ENCODE measurements at regions not wholly inside any gene's neighbourhood (a gene's known extent, or its start where the extent isn't known, plus 50 kb on each side); places are given as distances from the start of the nearest gene placed in this dataset.

- H3K4me3 ChIP-seq (ENCODE audit: low read depth, low read length), result no peak overlapping the region
- no peak for DNase-seq (ENCODE audit: low read depth)
- TF ChIP-seq MAX (IDR thresholded peaks at IDR 0.05; ENCODE audit: low read depth, low read length), result no peak
Measured at GRCh38 chr6:33903579-33903978, 99.8 kb upstream of the MLN start.

DNA sequence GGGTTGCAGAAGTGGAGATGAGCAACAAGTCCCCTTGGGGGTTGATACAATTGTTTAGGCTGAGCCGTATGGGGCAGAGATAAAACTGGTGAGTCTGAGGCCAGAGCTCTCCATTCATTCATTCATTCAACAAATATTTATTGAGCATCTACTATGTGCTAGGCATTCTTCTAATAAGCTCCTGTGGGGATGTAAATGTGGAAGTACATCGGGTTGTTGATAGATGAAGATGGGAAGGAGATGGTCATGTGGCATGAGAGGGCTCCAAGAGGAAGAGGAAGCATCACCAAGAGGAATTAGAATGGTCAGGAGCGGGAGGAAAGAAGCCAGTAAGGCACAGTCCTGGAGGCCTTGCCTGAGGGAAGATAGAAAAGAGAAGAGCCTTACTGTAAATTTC, 98.7 kb upstream of the MLN start:
- no peak for DNase-seq (ENCODE audit: low read depth)

GRCh38 chr6:33901822-33902456, 98.1 kb upstream of the MLN start:
- H3K4me3 ChIP-seq (ENCODE audit: low read depth, low read length), result no peak overlapping the region
- TF ChIP-seq MYC (IDR thresholded peaks at IDR 0.05; ENCODE audit: low read depth, low read length) (no peak), POLR2A (IDR thresholded peaks at IDR 0.05; ENCODE audit: extremely low read depth, insufficient read length) (no peak), MAX (IDR thresholded peaks at IDR 0.05; ENCODE audit: low read depth, low read length) (no peak)
- TF ChIP-seq, protein P1, sequence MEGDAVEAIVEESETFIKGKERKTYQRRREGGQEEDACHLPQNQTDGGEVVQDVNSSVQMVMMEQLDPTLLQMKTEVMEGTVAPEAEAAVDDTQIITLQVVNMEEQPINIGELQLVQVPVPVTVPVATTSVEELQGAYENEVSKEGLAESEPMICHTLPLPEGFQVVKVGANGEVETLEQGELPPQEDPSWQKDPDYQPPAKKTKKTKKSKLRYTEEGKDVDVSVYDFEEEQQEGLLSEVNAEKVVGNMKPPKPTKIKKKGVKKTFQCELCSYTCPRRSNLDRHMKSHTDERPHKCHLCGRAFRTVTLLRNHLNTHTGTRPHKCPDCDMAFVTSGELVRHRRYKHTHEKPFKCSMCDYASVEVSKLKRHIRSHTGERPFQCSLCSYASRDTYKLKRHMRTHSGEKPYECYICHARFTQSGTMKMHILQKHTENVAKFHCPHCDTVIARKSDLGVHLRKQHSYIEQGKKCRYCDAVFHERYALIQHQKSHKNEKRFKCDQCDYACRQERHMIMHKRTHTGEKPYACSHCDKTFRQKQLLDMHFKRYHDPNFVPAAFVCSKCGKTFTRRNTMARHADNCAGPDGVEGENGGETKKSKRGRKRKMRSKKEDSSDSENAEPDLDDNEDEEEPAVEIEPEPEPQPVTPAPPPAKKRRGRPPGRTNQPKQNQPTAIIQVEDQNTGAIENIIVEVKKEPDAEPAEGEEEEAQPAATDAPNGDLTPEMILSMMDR (IDR thresholded peaks at IDR 0.05; ENCODE audit: low read depth, low read length), result no peak
- DNase-seq (ENCODE audit: low read depth), result no peak

More for the DNA sequence above, 98.7 kb upstream of the MLN start:
- TF ChIP-seq, protein P1 (IDR thresholded peaks at IDR 0.05; ENCODE audit: low read depth, low read length), result no peak
- TF ChIP-seq POLR2A (IDR thresholded peaks at IDR 0.05; ENCODE audit: extremely low read depth, insufficient read length) (no peak), MYC (IDR thresholded peaks at IDR 0.05; ENCODE audit: low read depth, low read length) (no peak), MAX (IDR thresholded peaks at IDR 0.05; ENCODE audit: low read depth, low read length) (no peak)
- H3K4me3 ChIP-seq (ENCODE audit: low read depth, low read length), result no peak overlapping the region

DNA sequence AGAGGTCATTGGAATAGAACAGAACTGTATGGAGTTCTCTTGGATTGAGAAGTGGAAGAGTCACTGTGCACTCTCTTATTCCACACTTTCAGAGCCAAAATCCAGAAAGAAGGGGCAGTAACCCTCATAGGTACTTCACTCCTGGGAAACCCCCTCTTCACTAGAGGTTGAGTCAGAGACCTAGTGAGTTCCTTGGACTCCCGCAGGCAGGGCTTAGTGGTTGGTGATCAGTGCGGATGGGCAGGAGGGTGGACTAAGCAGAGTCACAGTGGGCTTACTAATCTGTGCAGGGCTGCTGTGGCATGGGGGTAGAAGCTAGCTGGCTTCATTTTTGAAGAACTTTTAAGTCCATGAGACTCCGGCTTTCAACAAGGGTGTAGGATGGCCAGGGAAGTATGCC, 95.0 kb upstream of the MLN start:
- TF ChIP-seq MYC (IDR thresholded peaks at IDR 0.05; ENCODE audit: low read depth, low read length), result no peak
- no peak for TF ChIP-seq POLR2A (IDR thresholded peaks at IDR 0.05; ENCODE audit: extremely low read depth, insufficient read length)
- TF ChIP-seq, protein P1 (IDR thresholded peaks at IDR 0.05; ENCODE audit: low read depth, low read length), result no peak
- no peak for TF ChIP-seq MAX (IDR thresholded peaks at IDR 0.05; ENCODE audit: low read depth, low read length)

DNA sequence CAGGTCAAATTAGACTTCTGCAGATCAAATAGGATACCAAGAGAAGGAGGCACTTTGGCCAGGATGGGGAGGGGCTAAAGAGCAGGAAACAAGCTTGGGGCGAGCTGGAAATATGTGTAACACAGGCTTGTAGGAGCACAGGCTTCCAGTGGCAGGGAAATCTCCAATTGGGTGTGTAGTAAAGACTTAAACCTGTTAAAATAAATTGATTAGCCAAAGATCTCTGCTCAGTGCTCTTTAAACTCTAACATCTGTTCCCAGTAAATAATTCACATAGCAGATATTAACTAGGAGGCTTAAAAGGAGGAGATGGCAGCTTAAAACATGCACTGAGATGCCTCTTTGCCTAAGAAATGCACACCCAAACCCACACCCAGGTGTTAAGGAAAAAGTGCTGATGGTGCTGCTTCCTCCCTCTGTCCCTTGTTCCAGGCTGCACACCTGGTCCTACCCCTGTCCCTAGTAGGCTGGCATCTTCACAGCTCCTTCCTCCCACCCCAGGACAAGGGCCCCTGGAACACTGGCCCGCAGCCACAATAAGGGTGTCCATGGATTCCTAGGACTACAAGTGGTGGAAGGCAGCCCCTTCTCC, 93.5 kb upstream of the MLN start:
- DNase-seq (ENCODE audit: low read depth), result no peak
- no peak for TF ChIP-seq MAX (IDR thresholded peaks at IDR 0.05; ENCODE audit: low read depth, low read length)
- TF ChIP-seq, protein P1 (IDR thresholded peaks at IDR 0.05; ENCODE audit: low read depth, low read length), result no peak
- TF ChIP-seq POLR2A (IDR thresholded peaks at IDR 0.05; ENCODE audit: extremely low read depth, insufficient read length), result no peak
- TF ChIP-seq MYC (IDR thresholded peaks at IDR 0.05; ENCODE audit: low read depth, low read length), result no peak
- H3K4me3 ChIP-seq (ENCODE audit: low read depth, low read length), result no peak overlapping the region

More for the DNA sequence above, 95.0 kb upstream of the MLN start:
- no peak overlapping the region for H3K4me3 ChIP-seq (ENCODE audit: low read depth, low read length)
- no peak for DNase-seq (ENCODE audit: low read depth)

DNA sequence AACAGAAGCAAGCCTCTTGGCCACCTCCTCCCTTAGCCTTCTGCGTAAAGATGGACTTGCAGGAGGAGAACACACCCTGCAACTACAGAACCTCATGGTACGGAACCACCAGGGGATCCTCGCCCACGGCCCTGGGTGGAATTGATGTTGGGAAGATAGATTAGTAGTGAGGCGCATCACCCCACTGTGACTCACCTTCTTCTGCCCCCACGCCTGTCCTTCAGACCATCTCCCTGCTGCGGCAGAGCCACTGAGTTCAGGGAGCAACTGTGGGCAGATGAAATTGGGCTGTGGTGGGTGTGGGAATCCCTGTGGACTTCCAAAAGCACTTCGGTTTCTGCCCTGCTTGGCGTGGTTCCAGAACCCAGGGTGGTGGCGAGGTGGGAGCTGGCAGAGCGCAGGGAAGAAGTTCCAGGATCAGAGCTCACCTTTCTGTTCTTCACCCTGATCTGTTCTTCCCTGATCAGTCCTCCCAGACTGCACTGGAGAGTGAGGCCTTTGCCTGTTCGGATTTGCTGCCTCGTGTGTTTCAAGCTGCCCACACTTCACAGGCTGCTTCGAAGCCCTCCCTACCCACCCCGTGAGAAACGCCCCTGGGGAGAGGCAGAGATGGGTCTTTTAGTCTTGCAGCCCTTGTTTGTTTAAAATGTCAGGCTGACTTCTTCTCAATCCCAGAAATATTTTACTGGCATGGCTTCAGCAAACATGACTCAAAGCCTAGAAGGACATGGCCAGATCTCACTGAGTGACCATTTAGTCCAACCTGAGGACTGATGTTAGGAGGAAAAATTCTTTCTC, 92.8 kb upstream of the MLN start:
- no peak overlapping the region for H3K4me3 ChIP-seq (ENCODE audit: low read depth, low read length)
- TF ChIP-seq MAX (IDR thresholded peaks at IDR 0.05; ENCODE audit: low read depth, low read length), result no peak
- TF ChIP-seq MYC (IDR thresholded peaks at IDR 0.05; ENCODE audit: low read depth, low read length), result no peak
- TF ChIP-seq, protein P1 (IDR thresholded peaks at IDR 0.05; ENCODE audit: low read depth, low read length), result no peak
- no peak for TF ChIP-seq POLR2A (IDR thresholded peaks at IDR 0.05; ENCODE audit: extremely low read depth, insufficient read length)
- no peak for DNase-seq (ENCODE audit: low read depth)

All from NB4 (cell line).